ENCODE measurements at regions not wholly inside any gene's neighbourhood (a gene's known extent, or its start where the extent isn't known, plus 50 kb on each side); places are given as distances from the start of the nearest gene placed in this dataset.

DNA sequence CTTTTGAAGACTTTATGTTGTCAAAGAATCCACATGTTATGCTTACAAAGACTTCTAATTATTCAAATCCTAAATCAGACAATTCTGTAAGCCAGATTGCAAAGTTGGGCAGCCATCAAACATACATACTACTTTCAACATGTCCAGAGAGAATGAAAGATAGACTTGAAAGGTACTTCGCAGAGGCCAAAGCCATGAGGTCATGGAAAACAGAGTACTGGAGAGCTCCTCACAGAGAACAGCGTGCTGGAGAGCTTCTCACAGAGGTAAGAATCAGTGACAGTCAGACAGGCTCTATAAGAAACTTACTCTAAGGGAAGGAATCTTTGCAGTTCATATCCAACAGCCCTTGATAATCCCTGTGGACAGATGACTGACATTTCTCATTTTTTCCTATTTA, 400.2 kb downstream of the GJA1 start:
- no peak for DNase-seq (ENCODE audit: low spot score)
- TF ChIP-seq CTCF (IDR thresholded peaks at IDR 0.05): no peak
- no peak overlapping the region for H3K27ac Mint-ChIP-seq (ENCODE audit: unreplicated experiment)

GRCh38 chr6:121837545-121838229, 402.2 kb downstream of the GJA1 start:
- DNase-seq (ENCODE audit: low spot score): no peak
- H3K27ac Mint-ChIP-seq (ENCODE audit: unreplicated experiment): no peak overlapping the region
- no peak overlapping the region for H3K4me3 Mint-ChIP-seq (ENCODE audit: unreplicated experiment)
- no peaks in the 10 kb centered on the region for H3K36me3 Mint-ChIP-seq (ENCODE audit: low read depth)
- H3K4me1 Mint-ChIP-seq (ENCODE audit: low read depth): peaks cover 25% of the 10 kb centered on the region
- no peaks in the 10 kb centered on the region for H3K27me3 Mint-ChIP-seq (ENCODE audit: low read depth)
- H3K9me3 Mint-ChIP-seq (ENCODE audit: low read depth): no peaks in the 10 kb centered on the region
- TF ChIP-seq CTCF (IDR thresholded peaks at IDR 0.05): no peak

More for the DNA sequence above, 400.2 kb downstream of the GJA1 start:
- H3K36me3 Mint-ChIP-seq (ENCODE audit: low read depth): no peaks in the 10 kb centered on the region
- H3K9me3 Mint-ChIP-seq (ENCODE audit: low read depth): no peaks in the 10 kb centered on the region
- H3K27me3 Mint-ChIP-seq (ENCODE audit: low read depth): no peaks in the 10 kb centered on the region
- H3K4me1 Mint-ChIP-seq (ENCODE audit: low read depth): peaks cover 28% of the 10 kb centered on the region
- no peak overlapping the region for H3K4me3 Mint-ChIP-seq (ENCODE audit: unreplicated experiment)

DNA sequence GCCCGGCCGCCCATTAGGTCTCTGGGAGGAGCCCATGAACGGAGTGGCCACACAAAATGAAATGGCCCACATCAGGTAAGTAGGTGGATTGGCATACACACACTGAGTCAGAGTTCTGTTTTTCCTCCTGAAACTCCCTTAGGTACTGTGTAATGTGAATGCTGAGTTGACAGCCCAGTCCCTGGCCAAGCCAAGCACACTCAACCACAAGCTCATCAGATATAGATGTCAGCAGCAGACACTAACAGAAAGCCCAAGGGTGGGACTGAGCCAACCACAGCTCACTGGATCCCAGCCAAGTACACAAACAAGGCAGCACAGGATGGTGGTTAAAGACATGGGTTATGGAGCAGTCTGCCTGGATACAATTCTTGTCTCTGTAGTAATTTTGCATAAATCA, 403.4 kb downstream of the GJA1 start:
- Mint-ChIP-seq H3K36me3 (ENCODE audit: low read depth) (no peaks in the 10 kb centered on the region), H3K4me3 (ENCODE audit: unreplicated experiment) (no peak overlapping the region), H3K27ac (ENCODE audit: unreplicated experiment) (peak overlapping the region; percentile 46), H3K27me3 (ENCODE audit: low read depth) (no peaks in the 10 kb centered on the region), H3K4me1 (ENCODE audit: low read depth) (peaks cover 25% of the 10 kb centered on the region), H3K9me3 (ENCODE audit: low read depth) (no peaks in the 10 kb centered on the region)
- DNase-seq (ENCODE audit: low spot score): no peak
- no peak for TF ChIP-seq CTCF (IDR thresholded peaks at IDR 0.05)

GRCh38 chr6:121839896-121840295, 404.4 kb downstream of the GJA1 start:
- Mint-ChIP-seq H3K4me3 (ENCODE audit: unreplicated experiment) (no peak overlapping the region), H3K4me1 (ENCODE audit: low read depth) (peaks cover 25% of the 10 kb centered on the region), H3K36me3 (ENCODE audit: low read depth) (no peaks in the 10 kb centered on the region), H3K9me3 (ENCODE audit: low read depth) (no peaks in the 10 kb centered on the region), H3K27ac (ENCODE audit: unreplicated experiment) (no peak overlapping the region), H3K27me3 (ENCODE audit: low read depth) (no peaks in the 10 kb centered on the region)
- TF ChIP-seq CTCF (IDR thresholded peaks at IDR 0.05): no peak
- DNase-seq (ENCODE audit: low spot score): no peak

GRCh38 chr6:121844898-121845297, 409.5 kb downstream of the GJA1 start:
- H3K36me3 Mint-ChIP-seq (ENCODE audit: low read depth): no peaks in the 10 kb centered on the region
- TF ChIP-seq CTCF (IDR thresholded peaks at IDR 0.05): no peak
- H3K27me3 Mint-ChIP-seq (ENCODE audit: low read depth): no peaks in the 10 kb centered on the region
- no peak overlapping the region for H3K4me3 Mint-ChIP-seq (ENCODE audit: unreplicated experiment)
- no peak for DNase-seq (ENCODE audit: low spot score)
- H3K9me3 Mint-ChIP-seq (ENCODE audit: low read depth): no peaks in the 10 kb centered on the region
- no peak overlapping the region for H3K27ac Mint-ChIP-seq (ENCODE audit: unreplicated experiment)
- H3K4me1 Mint-ChIP-seq (ENCODE audit: low read depth): peaks cover 21% of the 10 kb centered on the region

All from chondrocyte (in vitro differentiated cells).